GM19240 (cell line): ENCODE measurements at regions not wholly inside any gene's neighbourhood (a gene's known extent, or its start where the extent isn't known, plus 50 kb on each side); places are given as distances from the start of the nearest gene placed in this dataset.

ENCODE experiments used
- DNase-seq: peaks from one replicate; pipeline ENCODE4 v3.0.0; 2011; ENCODE audit warnings: low spot score; ENCODE audit not compliant: insufficient read length

DNA sequence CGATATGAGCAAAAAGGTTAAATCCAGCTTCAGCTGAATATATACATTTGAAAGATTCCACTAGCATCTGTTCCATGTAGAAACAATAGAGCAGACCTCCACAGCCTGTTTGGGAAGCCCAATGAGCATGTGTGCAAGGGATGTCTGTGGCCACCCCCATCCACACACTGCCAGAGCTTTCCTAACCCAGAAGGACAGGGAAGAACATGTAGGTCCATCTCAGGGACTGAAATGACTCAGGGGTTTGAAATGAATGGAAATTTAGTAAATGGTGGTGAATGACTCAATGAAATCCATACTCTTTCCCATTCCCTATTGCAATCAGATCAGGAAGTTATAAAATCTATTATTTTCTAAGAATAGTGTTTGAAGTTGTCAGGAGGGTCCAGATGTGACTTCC lies 397.2 kb downstream of the DUSP10 start:
- DNase-seq, result no peak

DNA sequence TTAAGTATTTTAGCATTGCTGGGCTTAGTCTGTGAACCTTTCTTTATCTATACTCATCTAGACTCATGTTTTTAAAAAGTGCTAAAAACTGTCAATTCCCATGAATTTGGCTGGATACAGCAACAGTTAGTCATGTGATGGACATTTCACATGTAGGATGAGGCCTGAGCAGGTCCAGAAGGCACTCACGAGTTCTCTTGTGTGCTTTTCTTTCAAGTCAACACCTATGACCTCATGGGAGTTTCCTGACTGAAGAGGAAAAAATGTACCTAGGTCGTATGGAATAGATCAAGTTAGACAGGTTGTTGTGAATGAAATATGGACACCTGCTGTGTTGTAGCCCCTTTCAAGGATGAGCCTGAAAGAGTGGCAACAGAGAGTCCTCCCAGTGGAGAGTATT lies 394.2 kb downstream of the DUSP10 start:
- DNase-seq, result no peak

DNA sequence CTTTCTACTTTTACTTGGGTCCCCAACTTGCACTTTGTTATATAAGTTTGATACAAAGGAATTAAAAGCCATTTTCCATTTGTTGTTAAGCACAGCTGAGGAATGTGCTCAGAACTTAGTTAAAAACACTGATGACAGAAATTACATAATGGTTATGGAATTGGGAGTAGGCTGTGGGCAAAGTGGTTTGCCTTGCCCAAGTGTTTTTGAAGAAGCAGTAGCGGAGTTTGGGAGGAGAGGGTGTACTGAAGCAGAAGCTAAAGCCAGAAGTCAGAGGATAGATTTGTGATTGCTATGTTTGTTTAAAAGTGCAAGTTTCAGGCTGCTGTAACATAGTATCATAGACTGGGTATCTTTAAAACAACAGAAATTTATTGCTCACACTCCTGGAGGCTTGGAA lies 391.8 kb downstream of the DUSP10 start:
- no peak for DNase-seq

DNA sequence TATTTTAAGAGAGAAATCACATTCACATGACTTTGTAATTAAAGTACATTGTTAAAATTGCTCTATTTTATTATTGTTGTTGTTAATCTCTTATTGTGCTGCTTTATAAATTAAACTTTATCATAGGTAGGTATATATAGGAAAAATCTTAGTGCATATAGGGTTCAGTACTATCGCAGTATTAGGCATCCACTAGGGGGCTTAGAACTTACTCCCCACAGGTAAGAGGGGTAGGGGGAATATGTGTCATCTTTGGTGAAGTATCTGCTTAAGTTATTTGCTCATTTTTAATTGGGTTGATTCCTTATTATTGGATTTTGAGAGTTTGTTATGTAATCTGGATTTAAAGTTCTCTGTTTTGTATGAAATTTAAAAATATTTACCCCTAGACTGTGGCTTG lies 385.2 kb downstream of the DUSP10 start:
- DNase-seq, result no peak

DNA sequence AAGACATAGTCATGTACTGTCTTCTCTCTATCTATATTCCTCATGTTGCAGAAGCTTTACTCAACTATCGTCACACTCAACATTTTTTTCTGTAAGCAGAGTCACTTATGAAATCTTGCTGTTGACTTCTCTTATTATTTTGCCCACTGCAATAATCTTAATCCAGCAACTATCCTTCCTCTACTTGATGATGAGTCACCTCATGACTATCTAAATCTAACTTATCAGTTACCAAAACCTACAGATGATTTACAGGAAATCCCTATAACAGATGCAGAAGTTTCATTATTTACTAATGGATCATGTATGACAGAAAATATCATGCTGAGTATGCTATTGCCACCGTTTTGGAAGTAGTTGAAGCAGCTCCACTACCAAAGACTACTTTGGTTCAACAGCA lies 378.9 kb downstream of the DUSP10 start:
- no peak for DNase-seq

DNA sequence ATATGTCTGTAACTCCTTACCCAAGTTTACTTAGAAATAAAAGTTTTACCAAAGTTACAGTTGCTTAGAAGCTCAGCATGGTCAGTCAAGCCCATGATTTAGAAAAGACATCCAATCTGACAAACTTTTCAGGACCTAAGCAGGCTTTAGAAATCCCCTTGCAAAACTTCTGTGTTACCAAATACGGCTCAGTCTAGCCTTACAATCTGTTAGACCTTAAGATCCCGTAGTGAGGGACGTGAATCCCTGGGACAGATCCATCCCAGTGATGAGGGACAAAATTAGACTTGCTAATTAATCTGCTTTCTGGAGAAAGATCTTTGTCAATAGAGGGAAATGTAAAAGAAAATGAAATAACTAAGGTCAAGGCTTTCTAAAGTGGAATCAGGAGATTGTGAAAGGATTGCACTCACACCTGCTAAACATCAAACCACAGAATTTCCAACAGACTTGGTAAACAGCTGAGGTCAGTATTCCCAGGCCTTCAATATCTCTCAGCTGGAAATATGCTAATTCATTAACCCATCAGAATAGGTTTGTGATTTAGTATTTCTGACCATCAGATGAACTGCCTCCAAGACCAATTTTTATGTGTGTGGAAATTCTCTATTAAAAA lies 375.3 kb downstream of the DUSP10 start:
- no peak for DNase-seq

DNA sequence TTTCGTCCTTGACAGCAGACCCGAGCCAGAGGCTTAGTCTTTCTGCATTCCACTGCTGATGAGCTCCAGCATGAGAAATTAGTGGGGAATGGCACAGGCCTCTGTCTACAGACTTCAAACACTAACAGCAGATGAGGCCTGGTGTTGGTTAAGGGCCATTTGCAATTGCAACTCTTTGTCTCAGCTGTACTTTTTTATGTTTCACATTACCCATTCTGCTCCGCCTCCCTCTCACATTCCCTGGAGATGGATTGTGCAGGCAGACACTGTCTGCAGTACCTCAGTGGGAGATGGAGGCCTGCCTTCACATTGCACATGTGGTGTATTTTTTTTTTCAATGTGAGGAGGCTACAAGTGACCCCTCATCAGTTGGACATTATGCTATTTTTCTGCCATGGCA lies 370.2 kb downstream of the DUSP10 start:
- DNase-seq, result no peak

DNA sequence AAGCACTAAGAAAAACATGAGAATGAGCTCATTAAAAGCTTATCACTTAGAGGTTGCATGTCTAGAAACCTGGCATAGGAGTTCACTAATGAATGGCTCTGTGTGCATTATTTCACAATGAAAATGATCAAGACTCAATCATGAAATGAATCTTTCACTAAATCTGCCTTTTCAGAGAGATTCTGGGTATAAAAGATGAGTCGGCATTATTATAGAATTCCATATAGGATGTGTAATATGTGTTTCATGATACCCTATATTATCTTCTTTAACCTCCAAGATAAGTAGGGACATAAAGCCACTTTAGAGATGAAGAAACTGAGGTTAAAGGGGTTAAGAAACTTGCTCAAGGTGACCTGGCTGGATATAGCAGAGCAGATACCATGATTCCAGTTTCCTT lies 368.1 kb downstream of the DUSP10 start:
- no peak for DNase-seq

DNA sequence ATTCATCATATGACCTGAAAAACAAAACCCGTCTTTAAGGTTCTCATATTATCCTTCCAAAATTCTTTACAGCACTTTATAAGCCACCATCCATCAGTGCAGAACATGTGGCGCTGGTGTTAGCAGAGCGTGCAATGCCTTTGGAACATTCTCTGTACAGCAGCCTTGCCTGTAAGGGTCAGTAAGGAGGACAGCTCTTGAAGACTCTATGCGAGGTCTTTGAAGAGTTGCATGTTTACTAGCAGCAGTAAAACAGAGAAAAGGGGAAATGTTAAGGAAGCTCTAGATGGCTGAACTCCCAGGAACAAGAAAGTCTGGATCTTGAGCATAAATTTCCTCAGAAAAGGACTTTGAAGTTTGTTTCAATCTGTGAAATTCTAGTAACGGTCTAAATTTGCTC lies 365.6 kb downstream of the DUSP10 start:
- DNase-seq, result no peak

DNA sequence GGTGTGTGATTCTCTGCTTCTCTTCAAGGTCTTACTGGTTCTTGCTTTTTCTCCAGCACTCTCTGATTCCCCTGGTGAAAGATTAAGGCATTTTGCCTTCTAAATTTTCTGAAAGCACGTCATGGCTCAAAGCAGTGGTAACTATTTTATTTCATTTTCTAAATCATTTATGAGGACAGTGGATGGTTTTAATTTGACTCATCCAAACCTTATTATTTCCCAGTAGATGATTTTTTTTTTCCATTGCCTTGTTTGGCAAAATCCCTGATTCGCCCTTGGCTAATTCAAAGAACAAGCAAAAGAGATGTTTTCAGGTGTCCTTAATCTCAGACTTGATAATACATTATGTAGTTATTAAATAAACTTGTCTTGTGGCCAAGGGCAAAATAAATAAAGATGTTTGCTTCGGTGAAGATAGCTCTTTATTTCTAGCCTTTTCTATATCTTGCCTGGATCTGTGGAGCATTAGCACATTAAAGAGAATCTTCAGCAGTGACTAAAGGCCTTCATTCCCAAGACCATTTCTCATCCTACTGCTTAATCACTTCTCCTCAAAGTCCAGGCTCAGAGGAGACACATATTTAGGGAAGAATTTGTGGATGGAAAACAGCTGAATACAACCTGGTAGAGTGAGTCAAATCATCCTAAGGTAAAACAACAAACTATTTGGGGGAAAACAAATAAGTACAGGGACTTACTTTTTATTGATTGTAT lies 359.8 kb downstream of the DUSP10 start:
- no peak for DNase-seq

DNA sequence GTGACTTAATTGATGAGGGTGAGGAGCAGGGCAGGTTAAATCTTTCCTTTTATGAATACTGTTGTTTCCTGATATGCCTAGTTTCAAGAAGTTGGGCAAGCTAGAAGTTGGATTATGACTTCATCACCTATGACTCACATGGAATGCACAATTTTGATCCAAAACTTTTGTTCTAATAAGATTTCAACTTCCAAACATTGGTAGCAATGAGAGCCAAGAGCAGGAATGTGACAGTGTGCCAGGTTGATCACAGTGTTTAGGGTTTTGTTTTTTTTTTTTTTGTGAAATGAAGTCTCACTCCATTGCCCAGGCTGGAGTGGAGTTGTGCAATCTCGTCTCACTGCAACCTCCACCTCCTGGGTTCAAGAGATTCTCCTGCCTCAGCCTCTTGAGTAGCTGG lies 349.4 kb downstream of the DUSP10 start:
- no peak for DNase-seq

DNA sequence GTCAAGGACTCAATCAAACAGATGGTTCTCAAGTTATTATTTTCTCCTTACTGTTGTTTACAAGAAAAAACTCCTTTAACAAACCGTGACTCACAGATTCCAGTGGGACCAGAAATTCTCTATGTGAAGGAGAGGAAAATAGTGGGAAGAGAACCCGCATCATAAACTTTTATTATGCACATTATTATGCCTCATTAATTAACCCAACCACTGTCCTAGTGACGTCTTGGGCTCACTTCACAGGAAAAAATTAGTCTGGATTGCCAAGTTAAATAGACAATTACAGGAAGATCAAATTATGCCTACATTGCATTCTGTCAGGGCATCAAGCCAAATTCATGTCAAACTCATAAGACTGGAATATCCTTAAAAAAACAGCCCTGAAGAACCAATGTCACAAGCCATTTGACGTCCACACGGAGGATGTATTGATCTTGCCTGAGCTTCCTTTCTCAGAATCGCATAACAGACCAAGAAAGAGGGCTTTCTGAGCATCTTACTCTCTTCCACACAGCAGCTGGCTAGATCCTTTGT lies 347.8 kb downstream of the DUSP10 start:
- no peak for DNase-seq

DNA sequence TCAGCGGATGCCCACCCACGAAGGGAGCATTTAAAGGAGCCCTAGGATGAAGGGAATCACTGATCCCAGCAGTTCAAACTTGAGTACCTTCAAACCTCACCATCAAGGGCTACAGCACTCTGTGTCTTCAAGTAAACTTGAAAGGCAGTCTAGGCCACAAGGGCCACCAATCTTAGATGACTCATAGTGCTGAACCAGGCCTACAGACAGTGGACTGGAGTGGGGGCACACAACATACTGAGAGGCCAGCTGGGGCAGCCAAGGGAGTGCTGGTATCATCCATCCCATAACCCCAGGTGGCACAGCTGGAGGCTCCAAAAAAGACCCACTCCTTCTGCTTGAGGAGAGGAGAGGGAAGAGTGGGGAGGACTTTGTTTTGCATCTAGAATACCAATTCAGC lies 345.4 kb downstream of the DUSP10 start:
- DNase-seq, result no peak

DNA sequence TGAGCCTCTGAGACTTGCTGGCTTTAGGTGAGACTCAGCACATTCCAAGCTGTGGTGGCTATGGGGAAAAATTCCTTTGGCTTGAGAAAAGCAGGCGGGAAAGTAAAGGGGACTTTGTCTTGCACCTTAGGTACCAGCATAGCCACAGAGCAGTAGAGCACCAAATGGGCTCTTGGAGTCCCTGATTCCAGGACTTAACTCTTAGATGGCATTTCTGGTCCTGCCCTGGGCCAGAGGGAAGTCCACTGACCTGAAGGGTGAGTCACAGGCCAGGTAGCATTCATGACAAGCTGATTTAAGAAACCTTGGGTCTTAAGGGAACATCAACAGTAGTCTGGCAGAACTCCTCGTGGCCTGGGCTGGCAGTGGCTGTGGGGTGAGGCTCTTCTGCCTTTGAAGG lies 344.7 kb downstream of the DUSP10 start:
- no peak for DNase-seq

DNA sequence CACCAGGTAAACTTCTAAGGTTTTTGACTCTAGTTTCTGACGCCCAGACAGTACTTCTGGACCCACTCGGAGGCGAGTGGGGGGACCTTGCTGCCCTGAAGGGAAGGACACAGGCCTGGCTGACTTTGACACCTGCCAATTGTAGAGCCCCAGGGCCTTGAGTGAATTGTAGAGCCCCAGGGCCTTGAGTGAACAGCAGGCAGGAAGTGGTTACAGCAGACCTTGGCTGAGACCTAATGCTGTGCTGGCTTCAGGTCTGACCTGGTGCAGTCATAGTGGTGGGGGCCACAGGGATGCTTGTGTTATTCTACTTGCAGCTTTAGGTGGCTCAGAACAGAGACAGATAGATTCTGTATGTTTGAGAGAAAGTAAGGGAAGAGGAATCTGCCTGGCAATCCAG lies 344.3 kb downstream of the DUSP10 start:
- no peak for DNase-seq

DNA sequence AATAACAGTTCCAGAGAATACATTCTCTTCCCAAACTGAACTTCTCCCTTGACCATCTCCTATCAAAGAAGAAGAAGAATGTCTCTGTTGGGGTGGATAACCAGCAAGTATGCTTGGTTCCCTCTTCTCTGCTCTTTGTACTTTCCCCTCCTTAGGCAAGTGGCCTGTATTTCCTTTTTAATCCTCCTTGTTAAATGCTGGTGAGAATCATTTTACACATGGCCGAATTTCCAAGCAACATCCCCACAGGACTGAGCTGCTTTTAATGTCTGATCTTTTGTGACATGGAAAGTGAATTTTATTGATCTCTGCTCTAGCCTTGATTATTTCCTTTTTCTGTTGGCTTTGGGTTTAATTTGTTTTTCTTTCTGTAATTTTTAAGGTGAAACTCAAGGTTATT lies 336.7 kb downstream of the DUSP10 start:
- no peak for DNase-seq

DNA sequence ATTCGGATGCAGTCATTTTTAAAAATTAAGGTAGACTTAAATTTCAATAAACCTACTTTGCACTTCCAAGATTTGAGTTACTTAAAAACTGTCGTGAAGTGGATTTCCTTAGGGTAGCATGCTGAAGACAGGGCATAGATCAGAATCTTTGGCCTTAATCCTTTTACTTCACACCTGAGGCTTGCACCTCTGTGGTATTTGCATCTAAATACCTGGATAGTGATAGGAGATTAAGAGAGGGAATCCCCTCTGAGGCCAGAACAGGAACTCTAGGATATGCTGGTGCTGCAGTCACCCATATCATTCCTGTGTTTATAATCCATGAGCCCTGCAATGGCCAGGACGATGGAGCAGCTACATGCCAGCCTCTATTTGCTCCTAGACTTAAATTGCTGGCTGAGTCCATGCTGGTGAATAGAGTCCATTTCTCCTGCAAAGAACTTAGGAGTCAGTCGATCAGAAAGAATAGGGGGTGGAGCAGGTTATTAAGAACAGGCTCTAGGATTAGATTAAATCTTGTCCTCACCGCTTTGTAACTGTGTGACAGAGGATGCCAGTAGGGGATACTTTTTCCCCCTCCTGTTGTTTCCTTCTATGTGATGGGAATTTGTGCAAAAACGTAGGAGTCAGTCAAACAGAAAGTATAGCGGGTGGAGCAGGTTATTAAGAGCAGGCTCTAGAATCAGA lies 333.6 kb downstream of the DUSP10 start:
- DNase-seq, result no peak

DNA sequence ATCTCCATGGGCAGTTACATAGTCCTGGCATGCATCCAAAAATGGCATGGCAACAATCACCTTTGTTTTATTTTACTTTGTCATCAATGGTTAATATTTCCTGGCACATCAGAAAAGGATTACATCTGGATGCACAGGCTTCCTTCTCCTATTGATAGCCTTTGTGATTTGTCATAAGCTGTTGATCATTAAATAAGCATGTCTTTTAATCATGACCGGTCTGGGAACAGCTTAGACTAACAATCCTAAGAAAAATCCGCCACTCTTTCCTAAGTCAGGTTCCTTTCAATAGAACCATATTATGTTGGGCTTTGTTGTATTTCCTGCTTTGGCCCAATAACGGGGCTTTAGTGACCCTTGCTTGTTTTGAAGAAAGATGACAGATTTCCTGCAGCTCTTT lies 330.6 kb downstream of the DUSP10 start:
- DNase-seq, result no peak

DNA sequence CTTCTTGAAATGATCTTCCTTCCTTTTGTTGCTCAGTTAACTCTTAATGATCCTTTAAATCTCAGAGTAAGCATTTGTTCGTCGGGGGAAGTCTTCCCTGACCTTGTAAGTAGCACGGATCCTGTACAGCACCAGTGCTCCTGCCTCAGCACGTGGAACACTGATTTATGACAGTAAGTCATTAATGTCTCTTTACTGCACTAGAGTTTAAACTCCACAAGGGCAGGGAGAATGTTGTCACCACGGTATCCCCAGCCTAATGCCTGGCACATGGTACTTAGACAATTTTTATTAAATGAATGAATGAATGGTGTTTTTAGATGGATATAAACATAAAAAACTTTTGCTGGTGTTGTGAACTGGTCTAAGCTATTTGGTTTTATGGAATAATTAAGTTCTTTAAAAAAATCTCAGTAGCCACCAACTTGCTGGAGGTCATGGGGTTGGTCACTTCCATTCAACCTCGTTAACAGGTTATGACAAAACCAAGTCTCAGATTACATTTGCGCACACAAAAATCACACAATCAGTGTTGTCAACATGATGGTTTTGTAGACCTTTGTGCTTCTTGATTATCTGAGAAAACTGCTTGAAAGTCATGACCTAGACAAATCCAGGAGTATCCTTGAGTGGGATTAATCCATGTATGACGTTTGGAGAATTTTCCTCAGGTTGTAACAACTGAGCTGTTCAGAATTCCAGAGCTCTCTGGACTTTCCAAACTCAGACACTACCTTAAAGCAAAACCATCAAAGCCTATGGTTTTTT lies 326.9 kb downstream of the DUSP10 start:
- no peak for DNase-seq

DNA sequence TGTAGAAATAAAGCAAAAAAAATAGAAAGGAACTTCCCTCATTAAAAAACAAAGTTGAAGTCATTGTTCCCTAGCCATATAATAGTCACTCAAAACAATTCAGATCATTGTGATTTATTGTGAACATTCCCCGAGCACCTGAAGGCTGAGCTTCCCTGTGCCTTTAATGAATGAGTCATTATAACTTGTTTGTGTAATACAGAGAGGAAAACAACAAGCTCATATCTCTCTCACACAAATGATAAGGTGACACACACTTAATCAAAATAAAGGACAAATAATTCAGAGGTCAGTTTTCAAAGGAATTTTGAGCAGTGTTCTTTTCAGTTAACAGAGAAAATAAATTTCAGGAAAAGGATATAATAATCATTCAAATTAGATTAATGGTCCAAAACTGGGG lies 326.2 kb downstream of the DUSP10 start:
- DNase-seq, result no peak

DNA sequence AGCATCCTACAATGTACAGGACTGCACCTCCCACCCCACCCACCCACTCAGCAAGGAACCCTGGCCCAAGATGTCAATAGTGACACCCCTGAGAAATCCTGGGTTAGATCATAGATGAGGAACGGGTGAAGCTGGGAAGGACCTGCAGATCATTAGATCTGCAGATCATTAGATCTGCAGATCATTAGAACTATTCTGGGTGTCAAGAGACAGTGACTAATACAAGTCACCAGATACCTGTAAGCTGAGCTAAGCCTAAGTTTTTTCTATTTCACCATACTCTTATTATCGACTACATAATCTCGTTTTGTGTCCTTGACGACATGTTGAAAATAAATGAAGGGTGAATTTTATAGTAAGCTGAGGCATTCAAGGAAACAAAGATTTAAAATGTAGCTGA lies 325.7 kb downstream of the DUSP10 start:
- DNase-seq, result no peak

DNA sequence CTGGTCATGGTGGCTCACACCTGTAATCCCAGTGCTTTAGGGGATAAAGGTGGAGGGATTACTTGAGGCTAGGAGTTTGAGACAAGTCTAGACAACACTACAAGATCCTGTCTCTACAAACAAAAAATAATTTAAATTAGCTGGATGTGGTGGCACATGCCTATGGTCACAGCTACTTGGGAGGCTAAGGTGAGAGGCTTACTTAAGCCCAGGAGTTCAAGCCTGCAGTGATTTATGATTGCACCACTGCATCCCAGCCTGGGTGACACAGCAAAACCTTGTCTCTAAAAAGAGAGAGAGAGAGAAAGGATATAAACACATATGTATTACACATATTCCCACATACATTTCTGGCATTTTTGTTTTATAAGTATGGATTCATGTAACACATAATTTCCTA lies 325.2 kb downstream of the DUSP10 start:
- DNase-seq, result no peak
